GM19025 (cell line): ENCODE measurements at regions not wholly inside any gene's neighbourhood (a gene's known extent, or its start where the extent isn't known, plus 50 kb on each side); places are given as distances from the start of the nearest gene placed in this dataset.

Experiments used
- ATAC-seq: cut with Tn5 transposase; IDR thresholded peaks from one replicate; pipeline ENCODE4 v1.9.1; 2021; ENCODE audit warnings: mild to moderate bottlenecking, low read depth, moderate library complexity; ENCODE audit not compliant: unreplicated experiment

DNA sequence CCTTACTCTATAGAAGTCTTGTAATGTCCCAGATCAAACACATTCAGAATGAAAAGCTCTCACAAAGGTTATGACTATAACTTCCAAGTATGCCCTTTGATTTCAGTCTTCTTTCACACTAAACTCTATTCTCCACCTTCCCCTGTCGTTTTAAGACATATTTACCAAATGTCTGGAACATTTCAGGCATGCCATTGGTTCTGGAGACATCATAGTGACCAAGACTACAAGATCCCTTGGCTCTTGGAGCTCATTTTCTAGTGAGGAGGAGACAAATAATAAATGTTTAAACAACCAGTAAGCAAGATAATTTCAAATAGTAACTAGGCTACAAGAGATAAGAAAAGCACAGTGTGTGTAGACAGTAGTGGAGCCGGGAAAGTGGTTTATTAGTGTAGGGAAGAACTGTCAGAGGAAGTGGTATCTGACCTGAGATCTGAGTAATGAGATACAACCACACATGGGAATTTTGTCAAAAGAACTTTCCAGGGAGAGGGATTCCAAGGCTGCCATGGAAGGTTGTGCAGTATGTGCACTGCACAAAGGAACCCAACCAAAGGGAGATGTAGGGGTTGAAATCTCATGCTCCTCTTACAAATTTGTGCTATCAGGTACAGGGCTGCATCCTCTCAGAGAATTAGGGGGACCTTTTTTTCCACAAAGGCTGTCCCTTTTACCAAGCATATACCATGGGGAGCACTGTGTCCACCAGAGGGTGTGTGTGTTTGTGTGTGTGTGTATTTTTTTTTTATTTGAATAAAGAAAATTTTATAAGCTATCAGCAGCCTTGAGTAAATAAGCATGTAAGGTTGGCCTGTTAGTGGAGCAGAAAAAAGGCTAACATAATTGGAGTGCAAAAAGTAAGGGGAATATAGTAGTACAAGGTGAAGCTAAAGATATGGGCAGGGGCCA, 1279.1 kb upstream of the WWC1 start:
- no peak for ATAC-seq

DNA sequence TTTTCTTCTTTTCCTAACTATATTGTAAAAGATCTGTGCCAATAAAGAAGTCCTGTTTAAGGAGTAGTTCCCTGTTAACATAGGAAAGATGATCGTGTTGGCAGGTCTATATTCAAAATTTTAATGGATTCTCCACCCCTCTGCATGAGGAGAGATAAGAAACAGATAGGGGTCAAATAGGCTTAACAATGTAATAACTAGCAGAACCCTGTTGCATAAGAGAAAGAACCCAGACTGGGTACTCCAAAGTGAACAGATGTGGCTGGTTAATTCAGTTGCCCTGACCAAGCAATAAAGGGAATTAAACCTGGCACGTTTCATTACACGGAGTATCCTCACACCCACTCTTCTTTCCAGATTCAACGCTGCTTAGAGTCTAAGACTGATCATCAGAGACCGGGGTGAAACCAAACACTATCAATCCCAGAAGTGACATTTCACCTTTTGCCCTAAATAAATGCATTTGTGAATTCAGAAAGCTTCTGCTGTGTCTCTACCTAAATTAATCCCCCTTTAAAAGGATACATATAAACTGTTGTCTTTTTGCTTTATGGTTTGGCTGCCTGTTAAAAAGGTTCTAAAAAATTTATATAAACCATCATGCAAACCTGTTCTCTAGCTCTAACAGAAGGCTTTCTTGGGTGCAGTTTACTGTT, 1276.9 kb upstream of the WWC1 start:
- no peak for ATAC-seq

DNA sequence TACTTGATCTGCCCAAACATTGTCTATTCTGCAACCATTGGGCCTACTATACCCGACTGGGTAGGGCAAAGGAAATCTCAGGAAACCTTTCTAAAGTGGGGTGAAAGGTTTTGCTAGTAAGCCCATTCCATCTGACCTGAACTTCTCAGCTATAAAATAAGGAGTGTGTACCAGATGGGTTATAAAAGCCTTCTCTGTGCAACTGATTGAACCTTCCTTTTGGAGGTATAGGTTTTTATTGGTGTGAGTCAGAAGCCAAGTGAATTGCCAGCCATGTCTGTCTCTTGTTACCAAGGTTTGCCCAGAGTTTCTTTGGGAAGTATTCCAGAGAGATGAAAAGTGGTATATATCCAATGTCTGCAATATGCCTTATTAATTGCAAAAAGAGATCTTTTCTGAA, 1271.0 kb upstream of the WWC1 start:
- ATAC-seq: no peak

DNA sequence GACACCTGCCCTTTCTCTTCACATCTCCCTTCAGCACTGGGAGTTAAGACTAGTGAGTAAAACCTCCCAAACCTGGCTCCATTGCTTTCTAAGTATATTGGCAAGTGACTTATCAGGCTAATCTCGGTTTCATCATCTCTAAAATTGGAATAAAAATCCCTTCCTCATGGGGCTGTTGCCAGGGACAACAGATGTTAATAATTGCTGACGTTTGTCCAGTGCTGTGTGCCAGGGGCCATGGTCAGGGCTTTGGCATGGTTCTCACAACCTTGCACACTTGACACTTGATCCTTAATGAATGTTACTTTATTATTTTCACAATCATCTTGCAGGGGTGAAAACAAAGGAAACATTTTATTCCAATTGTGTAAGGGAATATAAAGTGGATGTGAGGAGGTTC, 1262.0 kb upstream of the WWC1 start:
- ATAC-seq: no peak

DNA sequence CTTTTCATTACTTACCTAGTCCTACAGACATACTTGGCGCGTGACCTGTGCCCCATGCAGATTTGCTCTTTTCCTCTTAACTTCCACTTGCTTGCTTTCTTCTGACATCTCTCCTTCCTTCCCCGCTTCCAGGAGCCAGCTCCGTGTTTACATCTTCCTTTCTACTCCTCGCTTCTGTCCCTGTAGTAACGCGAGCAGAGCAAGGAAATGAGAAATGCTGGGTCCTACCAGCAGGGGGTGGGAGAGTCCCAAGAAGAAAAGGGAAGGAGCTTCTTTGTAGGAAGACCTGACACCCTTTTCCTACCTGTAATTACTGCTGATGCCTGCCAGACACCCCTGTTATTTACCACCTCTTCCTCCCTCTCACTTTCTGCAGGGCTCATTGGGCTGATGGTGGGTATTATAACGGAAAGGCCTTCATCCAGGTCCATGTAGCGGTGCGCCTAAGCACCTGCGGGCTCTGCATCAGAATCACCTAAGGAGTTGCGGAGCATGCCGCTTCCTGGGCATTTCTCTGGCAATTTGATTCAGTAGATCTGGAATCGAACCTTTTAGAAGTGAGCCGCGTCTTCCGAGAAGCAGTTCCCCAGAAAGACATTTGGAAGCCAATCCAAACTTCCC, 1260.8 kb upstream of the WWC1 start:
- no peak for ATAC-seq

DNA sequence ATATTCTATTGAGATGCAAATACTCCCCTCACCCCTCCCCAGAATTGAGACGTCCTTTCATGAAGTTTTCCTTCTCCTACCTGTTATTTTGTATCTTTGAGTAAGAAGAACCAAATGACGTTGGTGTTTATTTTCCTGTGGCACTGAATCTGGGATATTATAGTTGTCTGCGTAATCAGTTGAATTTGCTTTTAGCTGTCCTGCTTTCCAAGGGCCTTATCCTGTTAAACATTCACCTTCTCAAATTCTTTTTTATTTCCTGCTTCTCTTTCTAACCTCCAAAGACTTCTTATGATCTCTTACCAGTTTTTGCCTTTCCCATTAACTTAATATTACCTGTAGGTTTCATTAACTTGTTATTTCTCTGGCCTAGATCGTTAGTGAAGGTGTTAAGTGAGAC, 1254.9 kb upstream of the WWC1 start:
- ATAC-seq: no peak

DNA sequence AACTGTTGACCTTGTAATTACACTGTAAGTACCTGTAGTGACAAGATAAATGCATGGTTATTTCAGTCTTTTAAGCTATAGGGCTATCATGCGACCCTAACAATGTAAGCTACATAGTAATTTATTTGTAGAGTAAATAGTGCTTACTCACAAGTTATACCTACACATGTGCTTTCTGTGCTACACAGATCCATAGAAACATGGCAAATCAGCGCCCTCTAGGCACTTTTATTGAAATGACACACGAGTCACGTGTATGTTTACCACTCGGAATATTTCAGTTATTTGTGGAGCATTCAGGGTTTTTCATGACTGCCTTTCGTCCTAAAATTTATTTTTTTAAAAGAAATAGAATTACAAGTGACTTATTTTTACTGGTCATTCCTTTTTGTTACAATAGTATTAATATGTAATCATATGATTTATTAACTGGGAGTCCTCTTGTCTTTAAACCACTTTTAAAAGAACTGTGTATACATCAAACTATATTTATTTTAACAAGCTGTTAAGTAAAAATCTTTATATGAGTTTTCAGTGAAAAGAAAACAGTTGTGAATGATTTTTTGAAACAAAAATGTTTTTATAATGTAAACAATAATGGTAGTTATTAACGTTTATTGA, 1242.3 kb upstream of the WWC1 start:
- ATAC-seq: no peak

DNA sequence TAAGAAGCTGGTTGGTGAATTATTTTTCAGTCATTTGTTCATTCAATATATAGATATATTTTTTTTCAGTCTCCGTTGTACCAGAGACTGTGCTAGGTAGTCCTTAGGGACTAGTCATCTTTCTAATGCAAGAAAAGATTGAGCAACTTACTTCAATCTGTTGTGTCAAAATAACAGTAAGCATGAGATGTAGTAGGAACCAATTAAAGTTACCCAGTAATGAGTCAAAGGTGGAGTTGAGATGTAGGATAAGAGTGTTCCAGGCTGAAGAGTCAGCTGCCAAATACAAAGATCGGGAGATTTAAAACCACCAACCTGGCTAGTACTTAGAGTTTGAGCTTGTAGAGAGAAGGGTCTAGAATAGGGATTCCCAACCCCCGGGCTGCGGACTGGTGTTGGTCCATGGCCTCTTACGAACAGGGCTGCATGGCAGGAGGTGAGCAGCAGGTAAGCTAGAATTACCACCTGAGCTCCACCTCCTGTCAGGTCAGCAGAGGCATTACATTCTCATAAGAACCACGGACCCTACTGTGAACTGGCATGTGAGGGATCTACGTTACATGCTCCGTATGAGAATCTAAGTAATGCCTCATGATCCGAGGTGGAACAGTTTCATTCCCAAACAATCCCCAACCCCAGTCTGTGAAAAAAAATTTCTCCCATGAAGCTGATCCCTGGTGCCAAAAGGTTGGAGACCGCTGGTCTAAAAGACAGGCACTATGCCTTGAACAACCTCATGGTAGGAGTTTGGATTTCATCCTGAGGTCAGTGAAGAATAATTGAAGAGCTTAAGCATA, 1241.5 kb upstream of the WWC1 start:
- ATAC-seq: no peak

DNA sequence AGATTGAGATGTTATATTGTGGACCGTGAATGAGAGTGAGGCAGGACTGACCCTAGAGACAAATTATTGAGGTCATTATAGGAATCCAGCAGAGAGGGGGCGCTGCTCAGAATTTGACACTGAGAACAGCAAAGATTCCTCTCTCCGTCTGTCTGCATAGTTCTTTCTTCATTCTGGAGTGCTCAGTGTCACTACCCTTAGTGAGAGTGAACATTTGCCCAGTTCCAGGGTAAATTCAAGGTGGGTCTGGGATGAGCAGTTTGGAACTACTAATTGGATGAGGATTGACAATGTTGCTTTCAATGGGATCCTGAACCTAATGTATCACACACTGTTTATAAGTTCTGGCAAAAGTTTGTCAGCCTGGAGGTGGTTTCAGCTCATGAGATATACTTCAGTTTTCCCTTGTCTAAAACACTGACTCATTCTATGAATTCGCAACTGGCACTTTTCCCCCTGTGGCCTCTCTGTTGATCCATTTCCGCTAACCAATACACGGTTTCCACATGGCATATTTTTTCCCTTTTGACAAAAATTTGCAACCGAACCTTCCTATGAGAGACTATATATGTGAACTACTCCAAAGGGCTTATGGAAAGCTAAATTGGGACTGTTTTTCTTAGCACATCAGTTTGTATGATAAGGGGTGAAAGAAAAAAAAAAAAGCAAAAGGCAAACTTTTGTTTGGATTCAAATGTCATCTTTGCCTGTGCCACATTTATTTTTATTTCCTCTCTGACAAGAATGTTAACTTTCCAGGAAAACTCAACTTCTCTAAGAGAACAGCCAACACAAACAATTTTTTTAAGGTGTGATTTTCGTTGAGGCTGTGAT, 1240.7 kb upstream of the WWC1 start:
- ATAC-seq: no peak

DNA sequence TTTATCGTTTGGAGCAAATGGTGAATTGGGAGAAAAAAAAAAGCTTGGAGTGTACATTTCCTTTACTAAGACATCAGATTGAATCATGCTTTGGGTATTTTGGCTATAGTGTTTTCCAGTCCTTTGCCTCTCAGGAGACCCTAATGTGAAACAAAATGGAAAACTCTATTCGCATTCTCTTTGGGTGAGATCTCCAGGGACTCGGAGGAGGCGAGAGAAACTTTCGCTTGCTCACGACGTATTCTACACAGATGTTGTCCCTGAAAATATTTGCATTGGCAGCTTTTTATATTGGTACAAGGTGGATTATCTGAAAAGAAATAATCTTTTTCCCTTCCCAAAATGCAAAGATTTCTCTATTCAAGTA, 1240.1 kb upstream of the WWC1 start:
- ATAC-seq: no peak

DNA sequence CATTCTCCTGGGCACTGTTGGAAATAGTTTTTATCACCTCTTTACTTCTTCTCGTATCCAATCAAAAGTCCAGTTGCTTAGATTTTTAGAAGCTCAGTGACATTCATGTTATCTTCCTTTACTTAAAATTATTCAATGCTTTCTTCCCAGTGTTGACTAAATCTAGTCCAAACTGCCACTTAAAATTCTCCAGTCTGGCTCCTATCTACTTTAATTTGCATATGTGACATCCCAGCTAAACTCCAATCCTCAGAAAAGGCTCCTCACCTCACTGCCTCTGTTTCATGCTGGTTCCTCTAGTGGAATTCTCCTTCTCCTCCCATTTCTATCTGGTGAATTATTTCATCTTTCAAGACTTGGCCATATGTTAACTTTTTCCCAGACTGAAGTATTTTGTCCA, 1238.7 kb upstream of the WWC1 start:
- no peak for ATAC-seq

DNA sequence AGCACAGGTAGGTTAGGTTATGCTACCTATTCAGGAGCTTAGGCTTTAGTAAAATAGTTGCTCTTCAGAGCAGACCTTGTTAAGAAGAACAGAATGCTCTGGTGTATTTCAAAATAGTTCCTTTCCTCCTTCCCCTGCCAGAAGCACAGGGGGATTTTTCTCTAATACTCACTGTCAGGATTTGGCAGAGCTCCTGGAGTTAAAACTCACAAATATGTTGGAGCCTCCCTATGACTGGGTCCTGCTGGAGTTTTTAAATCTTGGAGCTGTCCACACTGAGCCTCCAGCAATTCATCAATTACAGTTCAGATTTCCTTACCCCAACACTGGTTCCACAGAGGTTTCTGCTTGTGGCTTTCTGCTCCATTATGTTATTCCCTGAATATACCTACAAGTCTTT, 1233.8 kb upstream of the WWC1 start:
- no peak for ATAC-seq

DNA sequence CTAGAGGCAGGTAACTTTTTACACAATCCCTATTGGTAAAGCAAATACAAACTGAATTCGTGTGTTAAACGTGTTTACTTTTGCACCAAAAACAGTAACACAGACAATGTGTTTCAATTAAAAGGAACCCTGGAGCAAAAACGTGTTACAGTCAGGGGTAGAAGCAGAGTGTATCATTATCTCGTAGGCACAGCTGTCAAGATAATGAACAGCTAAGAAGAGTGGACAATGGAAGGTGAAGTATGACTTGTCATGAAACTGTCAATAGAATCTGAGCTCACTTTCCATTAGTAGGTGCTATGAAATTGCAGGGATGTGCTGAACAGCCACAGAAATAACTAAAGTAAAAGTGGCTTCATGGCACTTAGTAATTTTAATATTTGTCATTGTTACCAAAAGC, 1229.8 kb upstream of the WWC1 start:
- ATAC-seq: no peak

DNA sequence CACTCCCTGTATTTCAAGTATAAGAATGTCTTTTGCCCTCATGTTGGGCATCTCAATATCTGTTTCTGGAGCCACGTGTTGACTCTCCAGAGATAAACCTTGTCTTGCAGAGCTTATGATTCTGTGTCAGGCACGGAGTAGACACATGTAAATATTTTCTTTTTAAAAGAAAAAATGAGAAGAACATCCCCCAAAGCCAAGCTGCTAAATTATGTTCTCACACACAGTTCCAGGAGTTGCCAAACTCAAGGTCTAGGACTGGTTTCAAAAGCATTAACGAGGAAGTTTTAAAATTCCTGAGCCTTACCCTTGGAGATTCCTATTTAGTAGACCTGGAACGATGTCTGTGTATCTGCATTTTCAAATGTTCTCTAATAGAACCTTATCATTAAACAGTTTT, 1228.3 kb upstream of the WWC1 start:
- no peak for ATAC-seq

DNA sequence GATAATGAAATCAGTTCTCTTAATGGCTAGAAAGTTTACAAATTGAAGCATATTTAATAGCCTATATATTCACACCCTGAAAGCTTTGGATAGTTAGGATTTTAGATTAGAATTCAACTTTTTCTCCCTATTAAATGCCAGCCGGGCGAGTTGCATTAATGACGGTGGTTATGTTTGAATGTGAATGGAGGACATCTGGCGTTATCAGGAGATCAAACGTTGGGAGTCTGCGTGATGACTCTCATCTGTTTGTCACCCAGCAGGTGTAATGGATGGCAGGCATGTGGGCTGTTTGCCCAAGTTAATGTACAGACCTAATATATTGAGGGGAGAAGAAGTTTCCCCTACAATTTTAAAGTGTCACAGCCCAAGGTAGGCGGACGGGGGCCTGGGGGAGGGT, 1227.7 kb upstream of the WWC1 start:
- ATAC-seq: no peak

DNA sequence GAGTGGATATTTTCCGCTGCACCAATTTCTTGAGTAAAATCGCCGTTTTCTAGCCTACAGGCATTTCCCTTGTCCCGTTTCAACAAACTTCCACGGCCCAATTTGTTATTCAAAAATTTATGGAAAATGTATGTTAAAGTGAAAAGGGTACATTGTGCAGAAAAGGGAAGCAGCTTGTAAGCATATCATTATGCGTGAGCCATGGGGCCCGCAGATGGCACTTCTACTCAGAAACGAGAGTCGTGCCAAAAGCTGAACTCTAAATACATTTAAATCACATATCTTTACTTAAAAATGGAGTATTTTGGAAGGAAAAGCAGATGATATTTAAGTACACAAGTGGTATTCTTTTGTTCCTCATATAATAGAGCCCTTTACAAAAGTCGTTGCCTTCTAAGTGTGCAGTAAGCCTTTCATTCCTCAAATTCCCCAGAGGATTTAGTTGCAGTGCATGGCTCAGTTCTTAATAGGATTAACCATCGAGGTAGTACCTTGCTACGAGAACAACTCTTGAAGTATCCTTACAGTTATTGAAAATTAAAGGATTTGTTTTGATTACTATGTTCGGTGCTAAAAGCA, 1227.2 kb upstream of the WWC1 start:
- no peak for ATAC-seq

DNA sequence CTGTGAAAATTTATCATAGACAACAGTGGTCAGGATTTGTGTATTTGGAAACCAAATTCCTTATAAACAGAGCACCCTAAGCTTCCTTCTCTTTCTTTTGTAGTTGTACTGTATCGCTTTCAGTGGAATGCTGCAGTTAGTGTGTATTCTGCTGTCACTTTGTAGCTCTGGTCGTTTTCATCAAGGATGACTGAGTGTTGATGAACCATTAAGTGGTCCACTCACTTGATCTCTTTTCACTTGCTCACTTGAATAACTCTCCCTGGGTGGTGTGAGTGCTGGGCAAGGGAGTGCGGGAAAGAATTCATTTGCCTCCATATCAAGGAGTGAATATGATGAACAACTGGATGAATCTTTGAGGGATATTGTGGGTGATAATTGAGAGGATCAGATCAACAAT, 1225.7 kb upstream of the WWC1 start:
- no peak for ATAC-seq

DNA sequence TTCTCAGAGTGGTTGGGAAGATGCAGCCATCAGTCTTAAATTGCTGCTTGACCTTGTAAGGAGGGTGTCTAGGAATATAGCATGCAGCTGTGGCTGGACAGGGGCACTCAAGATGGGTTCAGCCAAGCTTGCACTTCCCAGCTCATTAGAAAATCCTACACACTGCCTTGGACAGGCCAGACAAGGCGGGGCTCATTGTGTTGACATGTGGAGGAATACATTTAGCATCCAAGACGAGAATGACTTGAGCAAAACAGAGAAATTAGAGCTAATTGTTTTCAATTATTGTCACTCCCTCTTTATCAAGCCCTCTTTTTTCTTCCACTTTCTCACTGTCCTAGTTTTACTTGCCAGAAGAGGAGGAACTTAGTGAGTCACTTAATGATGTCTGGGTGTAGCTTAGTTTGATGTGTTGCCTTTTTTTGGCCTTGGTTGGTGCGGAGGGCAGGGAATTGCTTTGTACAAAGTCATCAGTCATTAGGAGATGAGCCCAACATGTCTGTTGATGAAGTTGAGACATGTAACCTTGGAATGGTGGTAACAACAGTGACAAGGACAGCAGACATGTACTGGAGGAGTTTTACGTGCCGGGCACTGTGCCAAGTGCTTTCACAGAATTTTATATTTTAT, 1219.3 kb upstream of the WWC1 start:
- ATAC-seq: no peak

DNA sequence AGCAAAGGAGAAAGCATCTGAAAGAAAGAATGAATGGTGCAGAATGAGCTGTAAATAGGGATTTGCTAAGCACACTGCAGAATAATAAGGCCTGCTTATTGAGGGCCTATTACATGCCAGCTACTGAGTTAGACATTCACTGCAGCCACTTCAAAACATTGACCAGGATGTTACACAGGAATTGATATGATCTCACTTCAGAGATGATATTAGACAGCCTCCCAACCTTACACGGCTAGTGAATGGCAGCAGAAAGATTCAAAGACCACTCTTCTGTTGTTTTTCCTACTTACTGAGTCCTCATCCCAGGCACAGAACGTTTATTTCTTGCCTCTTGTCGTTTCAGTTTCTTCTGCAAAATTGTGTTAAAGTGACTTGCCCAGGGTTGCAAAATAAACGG, 1209.9 kb upstream of the WWC1 start:
- no peak for ATAC-seq
